CD4-positive, alpha-beta T cell treated with Interferon gamma for 1 hour (primary cell): ENCODE measurements at regions not wholly inside any gene's neighbourhood (a gene's known extent, or its start where the extent isn't known, plus 50 kb on each side); places are given as distances from the start of the nearest gene placed in this dataset.
"Not testable (repeated sequence)": the region's sequence is repeated elsewhere in the genome, so short reads cannot be mapped to it uniquely, and the experiment has no call there.

Source experiments
- DNase-seq: peaks from one replicate; pipeline ENCODE4 v3.0.0-alpha.2; 2020

DNA sequence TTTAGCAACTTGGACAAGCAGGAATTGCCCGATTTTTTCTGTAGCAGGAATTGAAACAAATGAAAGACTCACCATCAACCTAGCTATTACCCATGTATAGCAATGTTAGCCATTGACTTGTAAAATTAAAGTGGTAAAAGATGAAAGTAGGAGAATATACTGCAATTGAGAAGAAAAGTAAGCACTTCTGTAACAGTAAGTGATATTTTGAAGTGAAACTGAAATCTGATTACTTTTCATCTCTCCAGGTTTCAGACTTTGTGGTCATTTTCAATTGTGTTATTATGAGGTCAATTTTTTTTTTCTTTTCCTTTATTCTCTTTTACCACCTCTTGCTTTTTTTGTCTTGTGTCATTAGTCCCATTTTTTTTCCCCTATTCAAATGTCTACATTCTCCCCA, 1078.2 kb downstream of the ZPLD1 start:
- no peak for DNase-seq

DNA sequence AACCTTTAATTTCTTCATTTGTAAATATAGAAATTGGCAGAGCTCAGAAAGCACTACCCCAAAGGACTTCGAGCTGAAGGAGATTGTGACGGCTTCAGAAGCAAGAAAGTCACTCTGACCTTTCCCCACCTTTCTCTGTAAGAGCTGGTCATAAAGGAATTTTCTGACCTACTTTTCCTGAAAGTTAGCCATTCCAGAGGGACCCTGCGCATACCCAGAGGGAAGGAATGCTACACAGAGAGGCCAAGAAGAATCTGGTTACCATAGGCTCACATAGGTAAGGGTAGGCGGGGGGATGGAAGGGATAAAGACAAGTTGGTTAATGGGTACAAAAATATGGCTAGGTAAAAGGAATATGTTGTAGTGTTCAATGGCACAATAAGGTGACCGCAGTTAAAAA, 1080.3 kb downstream of the ZPLD1 start:
- DNase-seq, result no peak

GRCh38 chr3:103516950-103517349, 1082.1 kb downstream of the ZPLD1 start:
- DNase-seq, result no peak

DNA sequence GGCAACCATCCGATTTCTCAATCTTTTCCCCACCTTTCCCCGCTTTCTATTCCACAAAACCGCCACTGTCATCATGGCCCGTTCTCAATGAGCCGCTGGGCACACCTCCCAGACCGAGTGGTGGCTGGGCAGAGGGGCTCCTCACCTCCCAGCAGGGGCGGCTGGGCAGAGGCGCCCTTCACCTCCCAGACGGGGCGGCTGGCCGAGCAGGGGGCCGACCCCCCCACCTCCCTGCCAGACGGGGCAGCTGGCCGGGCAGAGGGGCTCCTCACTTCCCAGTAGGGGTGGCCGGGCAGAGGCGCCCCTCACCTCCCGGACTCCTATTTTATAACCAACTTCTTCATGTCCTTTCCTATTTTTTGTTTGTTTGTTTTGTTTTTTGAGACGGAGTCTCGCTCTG, 1096.5 kb downstream of the ZPLD1 start:
- DNase-seq, result not testable (repeated sequence)

DNA sequence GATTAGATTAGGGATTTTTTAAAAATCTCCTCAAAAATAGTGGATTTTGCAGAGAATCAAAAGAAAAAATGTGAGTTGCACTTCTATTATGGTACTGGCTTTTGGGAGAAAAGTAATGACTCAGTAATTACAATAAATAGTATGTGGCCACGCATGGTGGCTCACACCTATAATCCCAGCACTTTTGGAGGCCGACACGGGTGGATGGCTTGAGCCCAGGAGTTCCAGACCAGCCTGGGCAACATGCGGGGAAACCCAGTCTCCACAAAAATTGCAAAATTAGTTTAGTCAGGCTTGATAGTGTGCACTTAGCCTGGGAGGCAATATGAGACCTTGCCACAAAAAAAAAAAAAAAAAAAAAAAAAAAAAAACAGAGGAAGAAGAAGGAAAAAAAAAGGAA, 1098.2 kb downstream of the ZPLD1 start:
- no peak for DNase-seq

DNA sequence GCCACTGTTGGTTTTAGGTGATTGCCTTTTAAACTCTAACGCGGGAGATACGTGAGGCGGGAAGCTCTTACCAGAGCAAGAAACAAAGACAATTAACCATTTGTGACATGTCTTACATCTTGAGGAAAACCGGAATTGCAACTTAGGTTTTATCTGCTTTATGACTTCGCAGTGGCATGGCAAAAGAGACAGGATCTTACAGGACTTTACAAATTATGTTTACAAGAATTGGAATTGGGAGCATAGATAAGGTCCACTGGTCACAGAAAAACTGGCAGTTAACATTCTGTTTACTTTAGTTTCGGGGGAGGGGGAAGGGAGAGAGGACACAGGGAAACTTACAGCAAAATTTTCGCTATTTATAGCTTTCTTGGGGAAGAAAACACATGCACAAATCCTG, 1119.6 kb downstream of the ZPLD1 start:
- DNase-seq, result no peak

- not testable (repeated sequence) for DNase-seq
Observed at GRCh38 chr3:103564116-103564515, 1129.3 kb downstream of the ZPLD1 start.

DNA sequence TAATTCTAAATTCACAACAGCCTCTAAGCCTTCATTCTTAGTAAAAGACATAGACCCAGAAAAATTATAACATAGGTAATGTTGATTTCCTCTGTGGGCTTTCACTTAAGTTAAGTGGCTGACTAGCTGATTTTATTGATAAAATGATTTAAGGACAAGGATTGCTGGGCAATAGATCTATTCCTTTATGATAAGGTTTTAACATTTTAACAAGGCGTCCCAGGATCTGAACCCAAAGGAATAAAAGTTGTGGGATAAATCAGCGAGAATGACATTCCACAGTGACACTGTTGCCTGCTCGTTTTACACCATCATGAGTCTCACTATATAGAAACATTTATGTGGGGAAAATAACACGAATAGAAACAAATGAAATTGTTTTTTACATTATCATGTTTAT, 1151.0 kb downstream of the ZPLD1 start:
- no peak for DNase-seq

DNA sequence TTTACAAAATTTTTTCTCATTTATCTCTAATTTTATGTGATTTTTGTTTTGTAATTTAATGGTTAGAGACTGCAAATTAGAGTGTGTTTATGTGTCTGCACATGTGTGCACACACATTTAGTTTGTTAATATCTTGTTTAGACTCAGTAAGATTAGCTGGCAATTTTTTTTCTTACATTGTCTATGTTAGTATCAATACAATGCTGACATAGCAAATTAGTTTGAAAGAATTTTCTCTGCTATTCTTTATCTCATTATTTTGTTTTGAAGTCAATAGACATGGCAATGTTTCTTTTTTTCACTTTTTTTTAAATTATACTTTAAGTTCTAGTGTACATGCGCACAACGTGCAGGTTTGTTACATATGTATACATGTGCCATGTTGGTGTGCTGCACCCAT, 1155.0 kb downstream of the ZPLD1 start:
- no peak for DNase-seq

GRCh38 chr3:103600844-103601243, 1166.0 kb downstream of the ZPLD1 start:
- no peak for DNase-seq

GRCh38 chr3:103601666-103602065, 1166.9 kb downstream of the ZPLD1 start:
- no peak for DNase-seq

DNA sequence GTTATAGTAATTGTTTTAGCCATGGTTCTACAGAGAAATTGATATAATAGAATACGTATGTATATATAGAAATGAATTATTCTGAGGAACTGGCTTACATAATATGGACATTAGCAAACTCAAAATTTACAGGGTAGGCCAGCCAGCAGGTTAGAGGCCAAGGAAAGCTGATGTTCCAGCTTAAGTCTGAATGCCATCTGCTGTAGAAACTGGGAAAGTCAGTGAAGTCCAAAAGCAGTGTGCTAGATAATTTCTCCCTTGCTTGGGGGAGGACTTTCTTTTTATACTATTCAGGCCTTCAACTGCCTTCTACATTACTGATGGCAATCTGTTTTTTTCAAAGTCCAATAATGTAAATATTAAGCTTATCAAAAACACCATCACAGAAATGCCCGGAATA, 1174.7 kb downstream of the ZPLD1 start:
- no peak for DNase-seq

- DNase-seq, result no peak
Observed at GRCh38 chr3:103613397-103614156, 1178.8 kb downstream of the ZPLD1 start.

- DNase-seq, result no peak
Observed at GRCh38 chr3:103614719-103615118, 1179.9 kb downstream of the ZPLD1 start.

- DNase-seq, result no peak
Observed at GRCh38 chr3:103617961-103618360, 1183.1 kb downstream of the ZPLD1 start.

DNA sequence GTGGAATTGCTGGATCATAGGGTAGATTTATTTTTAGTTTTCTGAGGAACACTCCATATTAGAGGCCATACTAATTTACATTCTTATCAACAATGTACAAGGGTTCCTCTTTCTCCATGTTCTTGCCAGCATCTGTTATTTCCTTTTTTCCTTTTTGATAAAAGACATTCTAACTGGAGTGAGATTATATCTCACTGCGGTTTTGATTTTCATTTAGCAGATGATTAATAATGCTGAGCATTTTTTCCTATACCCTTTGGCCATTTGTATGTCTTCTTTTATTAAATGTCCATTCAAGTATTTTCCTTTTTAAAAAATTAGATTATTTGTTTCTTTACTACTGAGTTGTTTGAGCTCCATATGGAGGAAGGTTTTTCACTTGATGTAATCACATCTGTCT, 1189.5 kb downstream of the ZPLD1 start:
- no peak for DNase-seq

DNA sequence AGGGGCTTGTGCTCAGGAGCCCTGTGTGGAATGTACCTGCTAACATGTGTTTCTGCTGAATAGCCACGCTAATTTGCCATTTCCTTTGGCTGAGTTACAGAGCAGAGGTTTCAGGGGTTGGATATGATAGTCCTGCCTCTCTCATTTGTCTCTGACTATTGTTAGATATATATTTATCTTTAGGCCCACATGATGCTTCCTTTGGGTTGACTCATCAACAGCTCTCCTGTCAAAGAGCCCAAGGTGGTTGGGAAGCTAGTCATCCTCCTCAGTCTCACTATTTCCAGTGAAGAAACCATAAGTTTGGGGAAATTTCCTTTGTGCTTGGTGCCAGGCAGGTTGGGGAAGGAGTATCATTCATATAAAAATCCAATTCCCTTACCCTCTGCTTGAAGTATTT, 1194.6 kb downstream of the ZPLD1 start:
- DNase-seq, result no peak

GRCh38 chr3:103644450-103644849, 1209.6 kb downstream of the ZPLD1 start:
- no peak for DNase-seq

DNA sequence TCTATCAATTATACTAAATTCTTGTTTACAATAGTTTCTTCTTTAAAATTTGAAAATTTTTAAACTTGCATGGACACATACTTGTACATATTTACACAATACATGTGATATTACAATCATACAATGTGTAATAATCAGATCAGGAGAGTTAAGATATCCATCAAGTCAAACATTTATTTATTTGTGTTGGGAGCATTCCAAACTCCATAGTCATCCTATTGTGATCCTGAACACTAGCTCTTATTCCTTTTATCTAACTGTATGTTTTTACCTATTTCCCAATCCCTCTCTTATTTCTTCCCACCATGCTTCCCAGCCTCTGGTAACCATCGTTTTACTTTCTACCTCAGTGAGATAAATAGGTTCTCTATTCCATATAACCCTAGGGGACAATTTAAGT, 1219.2 kb downstream of the ZPLD1 start:
- DNase-seq, result no peak

DNA sequence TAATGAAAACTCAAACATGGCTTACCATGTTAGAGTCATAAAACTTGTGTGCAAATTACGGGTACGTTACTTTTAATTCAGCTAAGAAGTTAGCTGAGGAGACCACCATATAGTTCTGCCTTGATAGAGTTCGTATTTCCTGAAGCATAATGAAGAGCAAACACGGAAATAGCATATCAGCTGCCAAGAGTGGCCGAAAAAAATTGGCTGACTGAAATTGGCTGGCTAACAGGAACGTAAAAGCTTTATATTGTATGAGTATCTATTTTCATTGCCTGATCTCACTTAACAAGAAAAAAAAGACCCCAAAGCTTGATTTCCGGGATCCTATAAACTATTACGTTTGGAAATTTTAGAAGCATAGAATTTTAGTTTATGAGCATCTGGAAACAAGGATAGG, 1222.9 kb downstream of the ZPLD1 start:
- DNase-seq, result no peak

DNA sequence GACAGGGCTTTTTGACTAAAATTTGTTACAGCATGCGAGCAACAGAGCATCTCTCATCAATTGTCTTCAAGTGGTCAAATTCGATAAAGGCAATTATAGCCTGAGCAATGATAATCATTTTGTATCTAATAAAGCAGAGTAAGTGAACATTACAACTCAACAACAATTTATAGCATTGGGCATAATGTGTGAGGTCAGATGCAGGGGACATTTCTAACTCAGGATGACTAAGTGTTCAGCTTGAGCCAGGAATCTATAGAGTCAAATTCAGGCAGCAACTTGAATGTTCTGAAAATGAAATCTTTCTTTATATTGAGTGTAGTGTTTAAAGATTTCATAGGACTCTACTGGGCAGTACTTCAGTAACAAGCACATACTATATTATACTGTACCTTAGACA, 1226.0 kb downstream of the ZPLD1 start:
- DNase-seq, result no peak

GRCh38 chr3:103662591-103662990, 1227.8 kb downstream of the ZPLD1 start:
- no peak for DNase-seq

DNA sequence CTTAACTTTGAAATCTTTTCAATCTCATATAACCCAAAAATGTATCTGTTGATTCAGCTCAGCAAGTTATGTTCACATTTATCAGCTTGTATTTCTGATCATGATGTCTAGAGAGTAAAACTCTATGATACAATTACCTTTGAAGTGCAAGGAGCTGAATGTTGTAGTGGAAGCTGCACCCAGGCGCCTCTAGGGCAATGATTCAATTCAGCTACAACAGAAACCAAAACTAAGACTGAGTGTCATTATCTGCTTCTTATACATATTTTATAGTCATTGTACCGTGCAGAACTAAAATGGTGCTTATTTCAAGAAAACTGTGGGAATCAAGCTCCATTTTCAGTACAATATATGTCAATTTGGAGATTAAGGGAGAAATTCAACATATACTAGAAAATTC, 1237.5 kb downstream of the ZPLD1 start:
- DNase-seq, result no peak

GRCh38 chr3:103684904-103685303, 1250.1 kb downstream of the ZPLD1 start:
- DNase-seq, result no peak

- no peak for DNase-seq
Observed at GRCh38 chr3:103685939-103686338, 1251.1 kb downstream of the ZPLD1 start.
